ENCODE measurements at regions not wholly inside any gene's neighbourhood (a gene's known extent, or its start where the extent isn't known, plus 50 kb on each side); places are given as distances from the start of the nearest gene placed in this dataset.

- Histone ChIP-seq H4K20me1 (replicated peaks; ENCODE audit: insufficient read depth) (no peaks in the 10 kb centered on the region), H3K27ac (ENCODE audit: low read depth) (no peak overlapping the region), H3K36me3 (ENCODE audit: insufficient read depth) (no peaks in the 10 kb centered on the region), H3K27me3 (ENCODE audit: insufficient read depth) (0 out of 2 replicates have a peak, but pooled peaks cover 3% of the 10 kb centered on the region), H3K4me1 (ENCODE audit: insufficient read depth) (no peaks in the 10 kb centered on the region), H3K4me3 (no peak overlapping the region), H3K79me2 (replicated peaks; ENCODE audit: insufficient read depth) (no peaks in the 10 kb centered on the region), H3K9me2 (ENCODE audit: insufficient read depth) (no peaks in the 10 kb centered on the region), H3F3A (replicated peaks; ENCODE audit: low read depth) (no peaks in the 10 kb centered on the region), H3K4me2 (no peak overlapping the region), H2AFZ (no peak overlapping the region)
- no peaks in the 10 kb centered on the region for H3K4me1 Mint-ChIP-seq
- no peak for TF ChIP-seq ZNF462 (CRISPR knock-in tag; IDR thresholded peaks at IDR 0.05)
- TF ChIP-seq CREB1 (CRISPR knock-in tag; IDR thresholded peaks at IDR 0.05; ENCODE audit: low read depth) = no peak
- TF ChIP-seq EZH2 (IDR thresholded peaks at IDR 0.05; ENCODE audit: low read depth, unreplicated experiment) = no peak
- TF ChIP-seq POLR2AphosphoS5 (IDR thresholded peaks at IDR 0.05; ENCODE audit: low read depth) = no peak
- TF ChIP-seq STAT1 (IDR thresholded peaks at IDR 0.05; ENCODE audit: unreplicated experiment) = no peak
- TF ChIP-seq JUNB (IDR thresholded peaks at IDR 0.05; ENCODE audit: unreplicated experiment) = no peak
- TF ChIP-seq CTCF (conservative IDR thresholded peaks at IDR 0.05; ENCODE audit: low read depth in 2 of 2) = no peak
- no peak for TF ChIP-seq ZNF114 (CRISPR knock-in tag; IDR thresholded peaks at IDR 0.05)
- TF ChIP-seq ZNF331 (CRISPR knock-in tag; IDR thresholded peaks at IDR 0.05; ENCODE audit: low read depth) = no peak
- no peak for TF ChIP-seq EZH2phosphoT487 (IDR thresholded peaks at IDR 0.05; ENCODE audit: unreplicated experiment)
- TF ChIP-seq ETS1 (IDR thresholded peaks at IDR 0.05) = no peak
- no peak for TF ChIP-seq REST (IDR thresholded peaks at IDR 0.05; ENCODE audit: unreplicated experiment)
- TF ChIP-seq NANOG (IDR thresholded peaks at IDR 0.05; ENCODE audit: borderline replicate concordance) = no peak
- H3K36me3 Mint-ChIP-seq (ENCODE audit: low read depth) = no peaks in the 10 kb centered on the region
- no peak overlapping the region for H3K27ac Mint-ChIP-seq
- H3K9me3 Mint-ChIP-seq = peaks cover 7% of the 10 kb centered on the region; the same call in 2 of the 3 replicates
- DNase-seq (ENCODE audit: low spot score) (no peak), ATAC-seq (no peak)
- no peaks in the 10 kb centered on the region for H3K27me3 Mint-ChIP-seq (ENCODE audit: insufficient read depth, low read depth, poor library complexity)
- no peak overlapping the region for H3K4me3 Mint-ChIP-seq
Measured at GRCh38 chr11:30092518-30092917, 75.7 kb upstream of the KCNA4 start.

Data from GM23338 (cell line).